SHP77 treated with DMSO at 0.1 percent for 48 hours (cell line): ENCODE measurements at regions not wholly inside any gene's neighbourhood (a gene's known extent, or its start where the extent isn't known, plus 50 kb on each side); places are given as distances from the start of the nearest gene placed in this dataset.
"Not testable (repeated sequence)": the region's sequence is repeated elsewhere in the genome, so short reads cannot be mapped to it uniquely, and the experiment has no call there.

Experiments
- DNase-seq: peaks from one replicate; lab custom pipeline; 2025; lab: John Stamatoyannopoulos, UW

- DNase-seq = no peak
These were observed 576.5 kb upstream of the EDIL3 start for GRCh38 chr5:84961193-84961592.

GRCh38 chr5:84961903-84962302, 577.2 kb upstream of the EDIL3 start:
- no peak for DNase-seq

DNA sequence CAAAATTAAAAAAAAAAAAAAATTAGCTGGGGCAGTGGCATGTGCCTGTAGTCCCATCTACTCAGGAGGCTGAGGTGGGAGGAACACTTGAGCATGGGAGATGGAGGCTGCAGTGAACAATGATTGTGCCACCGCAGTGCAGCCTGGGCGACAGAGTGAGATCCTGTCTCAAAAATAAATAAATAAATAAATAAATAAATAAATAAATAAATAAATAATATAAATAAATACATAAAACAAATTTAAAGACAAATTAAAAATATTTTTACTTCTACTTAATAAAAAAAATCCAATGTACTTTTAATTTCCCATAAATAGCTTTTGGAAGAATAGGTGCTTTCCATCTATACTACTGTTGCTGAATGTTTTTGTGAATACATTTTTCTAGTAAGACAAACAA, 598.4 kb upstream of the EDIL3 start:
- DNase-seq = no peak

DNA sequence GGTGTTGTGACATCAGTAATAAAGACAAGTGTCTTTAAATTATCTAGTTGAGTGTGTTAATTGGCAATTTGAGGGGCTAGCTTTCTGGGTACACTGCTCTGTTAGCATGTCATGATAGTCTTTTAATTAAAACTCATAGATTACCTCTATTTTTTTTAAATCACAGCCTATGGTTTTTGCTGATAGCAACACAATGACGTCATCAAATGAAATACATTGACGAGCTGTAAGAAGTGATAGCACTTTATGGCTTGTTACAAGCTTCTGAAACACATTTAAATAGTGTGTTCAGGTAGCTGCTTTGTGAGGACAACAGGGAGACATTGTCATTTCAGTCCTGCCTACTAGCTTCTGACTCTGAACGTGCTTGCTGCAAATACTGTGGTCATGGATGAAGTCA, 600.5 kb upstream of the EDIL3 start:
- no peak for DNase-seq

DNA sequence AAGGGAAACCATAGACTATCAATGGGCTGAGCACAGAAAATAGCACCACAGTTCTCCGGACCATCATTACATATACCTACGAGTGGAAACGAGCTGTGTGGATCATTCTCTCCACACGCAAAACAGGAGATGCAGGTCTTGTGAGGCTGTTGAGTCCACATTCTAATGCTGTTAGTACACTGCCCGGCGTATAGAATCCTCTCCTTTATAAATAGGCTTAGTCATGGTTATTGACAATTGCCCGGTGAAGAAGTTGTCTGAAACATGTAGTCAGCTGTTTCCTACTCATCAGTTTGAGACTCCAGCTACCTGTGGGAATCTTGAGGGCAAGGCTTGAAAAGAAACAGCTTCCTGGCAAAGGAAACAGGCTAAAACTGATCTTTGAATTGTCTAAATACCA, 602.0 kb upstream of the EDIL3 start:
- DNase-seq = no peak

- DNase-seq = no peak
These were observed 616.0 kb upstream of the EDIL3 start for GRCh38 chr5:85000671-85001070.

DNA sequence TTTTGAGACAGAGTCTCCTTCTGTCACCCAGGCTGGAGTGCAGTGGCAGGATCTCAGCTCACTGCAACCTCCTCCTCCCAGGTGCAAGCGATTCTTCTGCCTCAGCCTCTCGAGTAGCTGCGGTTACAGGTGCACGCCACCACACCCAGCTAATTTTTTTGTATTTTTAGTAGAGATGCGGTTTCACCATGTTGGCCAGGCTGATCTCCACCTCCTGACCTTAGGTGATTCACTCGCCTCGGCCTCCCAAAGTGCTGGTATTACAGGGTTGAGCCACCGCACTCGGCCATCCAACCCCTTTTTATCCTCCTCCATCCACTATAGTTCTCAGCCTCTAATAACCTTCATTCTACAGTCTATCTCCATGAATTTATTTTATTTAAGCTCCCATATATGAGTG, 617.3 kb upstream of the EDIL3 start:
- DNase-seq = not testable (repeated sequence)

GRCh38 chr5:85010014-85010562, 625.4 kb upstream of the EDIL3 start:
- DNase-seq = no peak

GRCh38 chr5:85017261-85017660, 632.6 kb upstream of the EDIL3 start:
- no peak for DNase-seq

GRCh38 chr5:85030316-85031084, 645.8 kb upstream of the EDIL3 start:
- DNase-seq = no peak

- DNase-seq = peak; percentile 9
These were observed 664.3 kb upstream of the EDIL3 start for GRCh38 chr5:85049020-85049419.

DNA sequence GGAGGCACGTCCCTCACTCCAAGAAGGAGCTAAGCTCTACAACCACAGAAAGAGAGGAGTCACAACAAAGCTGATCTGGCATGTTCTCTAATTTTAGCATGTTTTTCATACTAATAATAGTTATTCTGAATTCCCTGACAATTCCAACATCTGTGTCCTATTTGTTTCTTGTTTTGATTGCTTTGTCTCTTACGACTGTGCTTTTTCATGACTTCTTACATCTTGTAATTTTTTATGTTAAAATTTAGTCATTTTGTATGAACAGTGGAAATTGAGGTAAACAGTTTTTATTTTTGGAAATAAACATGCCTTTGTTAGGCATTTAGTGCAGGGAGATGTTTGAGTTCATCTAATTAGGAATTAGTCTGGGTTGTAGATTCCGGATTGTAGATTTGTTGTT, 668.1 kb upstream of the EDIL3 start:
- DNase-seq = no peak

GRCh38 chr5:85069659-85070640, 685.3 kb upstream of the EDIL3 start:
- no peak for DNase-seq

DNA sequence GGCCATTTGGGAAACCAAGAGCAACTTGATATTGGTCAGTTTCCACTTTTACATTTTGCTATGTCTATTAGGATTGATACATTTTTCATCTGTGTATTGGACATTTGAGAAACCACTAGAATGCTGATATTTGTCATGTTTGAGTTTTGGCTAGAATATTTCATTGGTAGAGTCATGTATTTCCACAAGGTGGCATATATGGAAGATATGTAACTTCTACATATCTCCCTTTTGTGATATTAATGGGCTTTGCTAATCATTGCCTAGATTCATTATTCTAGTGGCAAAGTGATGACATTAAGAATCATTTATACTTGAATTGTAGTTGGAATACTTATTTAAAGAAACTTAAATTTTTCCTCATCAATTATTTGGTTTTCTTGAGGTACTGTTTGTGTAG, 692.9 kb upstream of the EDIL3 start:
- no peak for DNase-seq

DNA sequence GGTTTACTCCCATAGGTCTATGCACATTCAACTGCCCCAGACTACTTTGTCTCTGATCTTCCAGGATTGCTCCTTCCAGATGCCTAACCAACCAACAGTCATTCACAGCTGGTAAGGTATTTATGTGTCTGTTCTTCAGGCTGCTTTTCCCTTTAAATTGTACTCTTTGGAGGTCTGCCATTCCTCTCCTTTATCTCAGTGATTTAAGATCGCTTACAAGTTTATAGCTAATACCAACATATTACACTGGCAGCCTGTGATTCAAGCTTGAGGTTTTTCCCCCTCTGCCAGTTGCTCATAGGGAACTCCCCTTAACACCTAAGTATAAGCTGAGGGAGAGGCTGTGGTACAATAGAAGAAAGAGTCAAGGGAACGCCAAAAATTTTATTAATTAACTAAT, 711.7 kb upstream of the EDIL3 start:
- no peak for DNase-seq

GRCh38 chr5:85108471-85108870, 723.8 kb upstream of the EDIL3 start:
- DNase-seq = no peak

DNA sequence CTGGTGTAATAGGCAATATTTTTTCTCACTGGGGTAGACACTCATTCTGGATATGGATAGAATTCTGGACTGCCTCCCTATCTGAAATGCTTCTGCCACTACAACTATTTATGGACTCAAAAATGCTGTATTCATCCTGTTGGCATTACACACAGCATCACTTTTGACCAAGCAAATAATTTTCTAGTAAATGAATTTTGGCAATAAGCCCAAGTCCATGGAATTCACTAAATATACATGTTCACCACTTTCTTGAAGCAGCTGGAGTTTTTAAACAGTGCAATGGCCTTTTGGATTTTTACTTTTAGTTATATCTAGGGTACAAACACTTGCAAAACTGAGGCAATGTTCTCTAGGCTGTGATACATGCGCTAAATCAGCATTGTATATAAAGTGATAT, 724.9 kb upstream of the EDIL3 start:
- no peak for DNase-seq

GRCh38 chr5:85132269-85132668, 747.6 kb upstream of the EDIL3 start:
- no peak for DNase-seq

DNA sequence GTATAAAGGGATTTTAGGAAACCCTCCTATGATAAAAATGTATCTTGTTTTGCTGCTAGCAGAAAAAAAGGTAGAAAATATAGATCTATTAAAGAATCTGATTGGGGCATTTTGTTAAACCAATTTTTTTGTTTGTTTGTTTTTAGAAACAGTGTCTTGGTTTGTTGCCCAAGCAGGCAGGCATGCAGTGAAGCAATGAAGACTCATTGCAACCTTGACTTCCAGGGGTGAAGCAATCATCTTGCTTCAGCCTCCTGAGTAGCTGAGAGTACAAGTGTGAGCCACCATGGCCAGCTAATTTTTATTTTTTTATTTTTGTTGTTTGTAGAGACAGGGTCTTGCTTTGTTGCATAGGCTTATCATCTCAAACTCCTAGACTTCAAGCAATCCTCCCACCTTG, 755.8 kb upstream of the EDIL3 start:
- no peak for DNase-seq

DNA sequence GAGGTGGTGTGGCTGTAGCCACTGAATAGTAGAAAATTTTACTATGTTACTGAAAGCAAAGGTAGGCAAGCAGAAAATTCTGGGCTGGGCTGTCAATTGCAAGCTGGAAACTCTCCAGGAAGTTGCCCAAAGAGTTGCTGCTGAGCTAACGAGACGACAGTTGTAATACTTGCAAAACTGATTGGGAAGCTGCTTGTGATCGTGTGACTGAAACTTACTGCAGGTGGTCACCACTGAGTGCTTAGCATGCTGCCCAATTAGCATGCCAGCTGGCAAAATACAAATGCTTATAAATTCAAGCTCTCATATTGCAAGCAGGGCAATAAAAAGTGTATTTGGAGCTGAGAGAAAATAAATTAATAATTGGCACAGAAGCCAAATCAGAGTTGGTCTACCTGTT, 758.5 kb upstream of the EDIL3 start:
- peak; percentile 38 for DNase-seq

GRCh38 chr5:85148701-85149100, 764.0 kb upstream of the EDIL3 start:
- DNase-seq = no peak

- DNase-seq = no peak
These were observed 774.7 kb upstream of the EDIL3 start for GRCh38 chr5:85159395-85159794.

GRCh38 chr5:85168474-85168873, 783.8 kb upstream of the EDIL3 start:
- no peak for DNase-seq
